ENCODE measurements at regions not wholly inside any gene's neighbourhood (a gene's known extent, or its start where the extent isn't known, plus 50 kb on each side); places are given as distances from the start of the nearest gene placed in this dataset.

DNA sequence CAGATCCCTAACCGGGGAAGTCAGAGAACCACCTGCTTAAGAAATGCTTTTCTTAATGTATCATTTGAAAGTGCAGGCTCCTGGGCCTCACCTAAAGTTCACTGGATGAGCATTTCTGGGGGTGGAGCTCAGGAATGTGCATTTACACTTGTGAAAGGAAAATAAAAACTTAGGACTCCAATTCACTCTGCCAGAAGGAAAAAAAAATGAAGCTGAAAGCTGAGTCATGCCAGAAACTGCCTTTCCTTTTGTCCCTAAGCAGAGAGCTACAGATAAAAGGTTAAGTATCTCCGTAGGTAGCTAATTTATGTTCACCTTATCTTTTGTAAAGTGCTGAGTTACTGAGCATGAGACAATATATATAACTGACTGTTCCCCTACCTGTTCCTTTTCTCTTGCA lies 229.5 kb upstream of the MEX3C start:
- CTCF ChIA-PET, result no interaction called here
- no peak for DNase-seq

DNA sequence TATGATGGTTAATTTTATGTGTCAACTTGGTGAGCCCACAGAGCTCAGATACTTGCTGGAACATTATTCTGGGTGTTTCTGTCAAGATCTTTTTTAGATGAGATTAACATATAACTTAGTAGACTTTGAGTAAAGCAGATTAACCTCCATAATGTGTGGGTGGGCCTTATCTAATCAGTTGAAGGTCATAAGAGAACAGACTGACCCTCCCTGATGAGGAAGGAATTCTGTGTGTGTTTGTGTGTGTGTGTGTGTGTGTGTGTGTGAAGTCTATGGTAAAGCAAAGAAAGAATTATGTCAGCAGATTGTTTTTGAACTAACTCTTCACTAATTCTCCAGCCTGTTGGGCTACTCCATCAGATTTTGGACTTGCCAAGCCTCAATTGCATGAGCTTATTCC lies 232.2 kb upstream of the MEX3C start:
- Mint-ChIP-seq H3K4me1 (peaks cover 5% of the 10 kb centered on the region), H3K9me3 (no peaks in the 10 kb centered on the region), H3K27ac (no peak overlapping the region), H3K36me3 (ENCODE audit: low read depth) (no peaks in the 10 kb centered on the region), H3K27me3 (peaks cover 13% of the 10 kb centered on the region), H3K4me3 (no peak overlapping the region)
- ChIA-PET POLR2A (no interaction called here), CTCF (no interaction called here)
- no peak for DNase-seq

More for the DNA sequence above, 229.5 kb upstream of the MEX3C start:
- no peaks in the 10 kb centered on the region for H3K36me3 Mint-ChIP-seq (ENCODE audit: low read depth)
- H3K9me3 Mint-ChIP-seq, result no peaks in the 10 kb centered on the region
- H3K27me3 Mint-ChIP-seq, result peaks cover 6% of the 10 kb centered on the region
- POLR2A ChIA-PET, result no interaction called here
- H3K4me3 Mint-ChIP-seq, result no peak overlapping the region
- H3K27ac Mint-ChIP-seq, result no peak overlapping the region
- peaks cover 5% of the 10 kb centered on the region for H3K4me1 Mint-ChIP-seq

DNA sequence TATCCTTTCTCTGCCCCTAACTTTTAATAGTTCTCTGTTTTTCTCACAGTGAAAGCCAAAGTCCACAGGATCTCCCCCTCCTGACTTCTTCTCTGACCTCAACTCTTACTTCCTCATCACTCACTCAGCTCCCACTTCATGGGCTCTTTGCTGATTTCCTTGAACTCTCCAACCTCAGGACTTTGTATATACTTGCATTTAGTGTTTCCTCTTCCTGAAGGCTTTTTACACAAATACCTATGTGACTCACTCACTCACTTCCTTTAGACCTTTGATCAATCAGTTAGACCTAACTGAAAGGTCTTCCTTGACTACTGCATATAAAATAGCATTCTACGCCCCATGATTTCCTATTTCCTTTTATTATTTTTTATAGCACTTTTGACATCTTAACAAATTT lies 233.1 kb upstream of the MEX3C start:
- Mint-ChIP-seq H3K27me3 (peaks cover 8% of the 10 kb centered on the region), H3K36me3 (ENCODE audit: low read depth) (no peaks in the 10 kb centered on the region), H3K4me3 (no peak overlapping the region), H3K9me3 (no peaks in the 10 kb centered on the region), H3K4me1 (peaks cover 5% of the 10 kb centered on the region), H3K27ac (no peak overlapping the region)
- no peak for DNase-seq
- ChIA-PET CTCF (no interaction called here), POLR2A (no interaction called here)

DNA sequence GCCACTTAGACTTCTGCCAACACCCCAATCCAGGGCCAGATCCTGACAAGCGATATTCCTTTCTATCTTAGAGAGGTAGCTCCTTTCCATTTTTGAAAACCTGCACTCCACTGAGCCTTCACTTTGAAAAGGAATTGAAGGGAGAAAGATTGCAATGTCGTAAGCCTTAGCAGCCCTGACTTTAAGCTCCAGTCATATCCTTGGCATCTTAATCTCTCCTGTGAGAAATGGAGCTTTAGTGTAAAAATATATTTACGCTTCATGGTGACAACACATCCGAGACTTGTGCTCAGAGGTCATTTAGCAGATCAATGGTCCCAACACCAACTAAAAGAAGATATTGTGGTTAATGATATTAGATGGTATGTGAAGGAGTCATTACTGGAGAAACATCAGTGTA lies 235.8 kb upstream of the MEX3C start:
- no peak overlapping the region for H3K4me3 Mint-ChIP-seq
- no peak overlapping the region for H3K27ac Mint-ChIP-seq
- no peaks in the 10 kb centered on the region for H3K9me3 Mint-ChIP-seq
- CTCF ChIA-PET, result no interaction called here
- no peaks in the 10 kb centered on the region for H3K36me3 Mint-ChIP-seq (ENCODE audit: low read depth)
- POLR2A ChIA-PET, result no interaction called here
- H3K27me3 Mint-ChIP-seq, result peaks cover 20% of the 10 kb centered on the region
- peaks cover 19% of the 10 kb centered on the region for H3K4me1 Mint-ChIP-seq
- no peak for DNase-seq

DNA sequence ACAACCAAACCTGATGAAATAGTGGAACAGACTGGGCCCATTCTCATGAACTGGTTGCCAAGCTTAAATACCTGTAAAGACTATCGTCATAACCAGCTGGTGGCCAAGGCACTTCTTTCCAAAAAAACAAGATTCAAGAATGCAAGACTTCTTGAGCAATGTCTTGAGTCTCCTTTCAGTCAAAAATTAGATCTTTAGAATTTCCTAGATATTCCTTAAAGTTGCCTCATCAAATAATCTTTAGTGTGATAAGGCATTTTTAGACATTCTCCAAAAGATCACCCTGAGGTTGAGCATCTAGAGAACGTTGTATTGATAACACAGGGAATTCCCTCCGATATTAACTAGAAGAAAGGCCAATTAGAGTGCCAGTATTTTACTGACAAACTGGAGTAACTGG lies 236.4 kb upstream of the MEX3C start:
- POLR2A ChIA-PET, result no interaction called here
- no peak for DNase-seq
- no peaks in the 10 kb centered on the region for H3K9me3 Mint-ChIP-seq
- no peaks in the 10 kb centered on the region for H3K36me3 Mint-ChIP-seq (ENCODE audit: low read depth)
- H3K27ac Mint-ChIP-seq, result no peak overlapping the region
- no peak overlapping the region for H3K4me3 Mint-ChIP-seq
- CTCF ChIA-PET, result no interaction called here
- H3K27me3 Mint-ChIP-seq, result peaks cover 22% of the 10 kb centered on the region
- H3K4me1 Mint-ChIP-seq, result peaks cover 25% of the 10 kb centered on the region

DNA sequence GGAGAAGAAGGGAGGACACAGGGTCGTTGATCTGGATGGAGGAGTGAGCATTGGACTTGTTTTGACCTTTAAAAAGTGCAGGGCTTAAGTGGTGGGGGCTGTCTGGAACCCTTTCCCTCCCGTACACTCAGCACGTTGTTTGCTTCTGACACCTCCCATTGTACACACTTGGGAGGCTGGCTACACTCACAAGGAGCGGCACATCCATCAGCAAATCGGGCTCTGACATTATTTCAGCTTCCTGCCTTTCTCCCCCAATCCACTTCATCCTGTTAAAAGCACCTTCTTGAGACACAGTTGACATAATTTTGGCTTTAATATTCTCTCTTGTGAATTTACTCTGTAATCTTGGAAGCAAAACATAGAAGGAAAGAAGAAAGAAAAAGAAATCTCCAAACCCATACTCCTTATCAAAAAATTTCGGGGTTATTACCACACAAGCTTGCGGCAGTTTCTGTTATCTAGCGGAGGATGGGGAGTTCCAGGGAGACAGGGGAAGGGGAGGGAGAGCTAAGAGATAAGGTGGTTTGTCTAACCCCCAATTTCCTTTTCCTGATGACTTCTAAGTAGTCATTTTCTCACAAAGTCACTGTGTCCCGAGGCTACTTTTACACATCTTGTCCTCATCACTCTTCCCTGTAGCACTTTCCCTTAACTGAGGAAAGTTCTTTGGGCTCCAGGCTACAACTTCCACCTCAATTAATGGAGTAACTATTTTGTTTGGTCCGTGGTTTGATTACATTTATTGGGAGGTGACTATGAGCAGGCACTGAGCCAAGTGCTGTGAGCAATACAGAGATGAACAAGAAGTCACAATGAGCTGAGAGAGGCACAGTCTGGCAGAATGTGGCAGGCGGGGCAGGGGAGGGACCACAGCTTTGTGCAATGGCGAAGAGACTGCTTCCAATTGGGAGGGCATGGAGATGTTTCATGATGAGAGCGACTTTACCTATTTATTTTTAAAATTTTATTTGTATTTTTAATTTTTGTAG lies 240.1 kb upstream of the MEX3C start:
- Mint-ChIP-seq H3K36me3 (ENCODE audit: low read depth) (no peaks in the 10 kb centered on the region), H3K9me3 (no peaks in the 10 kb centered on the region), H3K4me3 (no peak overlapping the region), H3K27me3 (peaks cover 38% of the 10 kb centered on the region), H3K27ac (no peak overlapping the region), H3K4me1 (peaks cover 24% of the 10 kb centered on the region)
- CTCF ChIA-PET, result interaction anchor here (0.8 kb wide), 1 partner anchor 159 kb away, joined by 4 read pairs; no protein-coding TSS in a partner anchor
- DNase-seq, result no peak
- POLR2A ChIA-PET, result no interaction called here

DNA sequence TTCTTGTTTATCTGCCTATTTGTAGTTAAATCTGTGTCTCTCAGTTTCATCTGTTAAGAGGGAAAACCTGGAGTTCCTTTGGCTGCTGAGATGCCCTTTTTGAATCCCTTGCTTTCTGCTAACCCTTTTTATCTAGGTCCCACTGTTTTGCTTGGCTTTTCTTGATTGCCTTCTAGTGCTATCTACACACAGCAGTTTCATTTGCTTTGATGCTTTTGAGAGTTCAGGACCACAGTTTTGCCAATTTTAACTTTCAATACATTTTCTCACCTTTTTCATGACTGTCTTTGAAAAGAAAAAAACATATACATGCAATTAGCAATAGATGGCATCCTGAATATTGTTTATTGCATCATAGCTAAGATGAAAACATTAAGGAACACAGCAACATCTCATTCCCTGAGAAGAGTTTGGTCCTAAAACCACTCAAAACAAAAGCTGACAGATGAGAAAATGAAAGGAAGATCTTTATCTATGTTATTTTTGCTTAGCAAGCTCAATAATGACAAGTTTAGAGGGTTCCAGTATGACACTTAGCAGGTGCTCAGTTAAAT lies 241.4 kb upstream of the MEX3C start:
- peaks cover 47% of the 10 kb centered on the region for H3K27me3 Mint-ChIP-seq
- ChIA-PET POLR2A (no interaction called here), CTCF (no interaction called here)
- DNase-seq, result no peak
- no peak overlapping the region for H3K27ac Mint-ChIP-seq
- H3K4me1 Mint-ChIP-seq, result peaks cover 24% of the 10 kb centered on the region
- no peak overlapping the region for H3K4me3 Mint-ChIP-seq
- H3K9me3 Mint-ChIP-seq, result no peaks in the 10 kb centered on the region
- H3K36me3 Mint-ChIP-seq (ENCODE audit: low read depth), result no peaks in the 10 kb centered on the region

DNA sequence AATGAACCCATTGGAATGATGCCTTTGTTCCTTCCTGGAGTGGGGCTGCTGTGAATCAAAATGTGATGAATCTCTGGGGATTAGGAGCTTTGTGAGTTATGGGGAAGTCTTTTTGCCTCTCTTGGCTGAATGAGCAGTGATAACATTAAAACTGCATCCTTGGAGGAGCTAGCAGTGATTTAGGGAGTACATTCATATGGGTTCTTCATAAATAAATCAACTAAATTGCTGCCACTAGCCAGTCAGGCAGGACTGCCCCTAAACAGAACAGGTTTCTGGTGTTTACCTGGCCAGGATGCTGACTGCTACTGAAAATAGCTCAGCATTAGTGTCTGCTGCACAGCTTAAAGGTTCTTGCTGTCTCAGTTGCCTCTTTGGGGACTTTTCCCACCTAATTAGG lies 244.5 kb upstream of the MEX3C start:
- H3K36me3 Mint-ChIP-seq (ENCODE audit: low read depth), result no peaks in the 10 kb centered on the region
- ChIA-PET CTCF (no interaction called here), POLR2A (no interaction called here)
- no peak overlapping the region for H3K27ac Mint-ChIP-seq
- H3K4me3 Mint-ChIP-seq, result no peak overlapping the region
- peaks cover 44% of the 10 kb centered on the region for H3K27me3 Mint-ChIP-seq
- H3K4me1 Mint-ChIP-seq, result peaks cover 20% of the 10 kb centered on the region
- H3K9me3 Mint-ChIP-seq, result no peaks in the 10 kb centered on the region
- DNase-seq, result no peak

DNA sequence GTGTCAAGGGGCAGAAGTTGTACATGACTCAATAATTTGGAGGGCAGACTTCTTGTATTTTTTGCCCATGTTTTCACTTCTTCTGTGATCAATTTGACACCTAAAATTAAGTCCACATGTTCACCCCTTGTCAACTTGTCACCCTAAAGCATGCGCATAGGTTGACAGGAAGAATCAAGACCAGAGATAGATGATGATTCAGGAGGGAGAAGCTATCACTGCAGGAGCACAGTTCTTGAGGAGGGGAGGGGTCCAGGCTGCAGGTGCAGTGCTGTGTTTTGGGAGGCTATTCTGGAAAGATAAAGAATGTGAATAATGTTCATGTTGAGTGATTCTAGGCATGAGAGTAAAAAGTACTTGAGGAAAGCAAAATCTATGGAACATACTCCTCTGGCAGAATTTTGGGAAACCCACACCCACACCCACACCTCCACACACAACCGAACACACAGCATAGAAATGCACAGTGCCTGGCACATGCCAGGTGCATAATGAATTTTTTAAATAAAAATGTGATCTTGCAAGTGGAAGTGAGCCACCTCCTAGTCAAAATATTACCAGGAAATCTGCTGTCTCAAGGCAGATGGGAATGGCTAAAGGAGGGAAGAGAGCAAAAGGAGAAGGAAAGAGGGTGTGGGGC lies 249.2 kb upstream of the MEX3C start:
- no peak overlapping the region for H3K4me3 Mint-ChIP-seq
- H3K27me3 Mint-ChIP-seq, result peaks cover 22% of the 10 kb centered on the region
- H3K27ac Mint-ChIP-seq, result no peak overlapping the region
- H3K9me3 Mint-ChIP-seq, result no peaks in the 10 kb centered on the region
- no peaks in the 10 kb centered on the region for H3K4me1 Mint-ChIP-seq
- H3K36me3 Mint-ChIP-seq (ENCODE audit: low read depth), result no peaks in the 10 kb centered on the region
- ChIA-PET POLR2A (no interaction called here), CTCF (no interaction called here)
- no peak for DNase-seq

DNA sequence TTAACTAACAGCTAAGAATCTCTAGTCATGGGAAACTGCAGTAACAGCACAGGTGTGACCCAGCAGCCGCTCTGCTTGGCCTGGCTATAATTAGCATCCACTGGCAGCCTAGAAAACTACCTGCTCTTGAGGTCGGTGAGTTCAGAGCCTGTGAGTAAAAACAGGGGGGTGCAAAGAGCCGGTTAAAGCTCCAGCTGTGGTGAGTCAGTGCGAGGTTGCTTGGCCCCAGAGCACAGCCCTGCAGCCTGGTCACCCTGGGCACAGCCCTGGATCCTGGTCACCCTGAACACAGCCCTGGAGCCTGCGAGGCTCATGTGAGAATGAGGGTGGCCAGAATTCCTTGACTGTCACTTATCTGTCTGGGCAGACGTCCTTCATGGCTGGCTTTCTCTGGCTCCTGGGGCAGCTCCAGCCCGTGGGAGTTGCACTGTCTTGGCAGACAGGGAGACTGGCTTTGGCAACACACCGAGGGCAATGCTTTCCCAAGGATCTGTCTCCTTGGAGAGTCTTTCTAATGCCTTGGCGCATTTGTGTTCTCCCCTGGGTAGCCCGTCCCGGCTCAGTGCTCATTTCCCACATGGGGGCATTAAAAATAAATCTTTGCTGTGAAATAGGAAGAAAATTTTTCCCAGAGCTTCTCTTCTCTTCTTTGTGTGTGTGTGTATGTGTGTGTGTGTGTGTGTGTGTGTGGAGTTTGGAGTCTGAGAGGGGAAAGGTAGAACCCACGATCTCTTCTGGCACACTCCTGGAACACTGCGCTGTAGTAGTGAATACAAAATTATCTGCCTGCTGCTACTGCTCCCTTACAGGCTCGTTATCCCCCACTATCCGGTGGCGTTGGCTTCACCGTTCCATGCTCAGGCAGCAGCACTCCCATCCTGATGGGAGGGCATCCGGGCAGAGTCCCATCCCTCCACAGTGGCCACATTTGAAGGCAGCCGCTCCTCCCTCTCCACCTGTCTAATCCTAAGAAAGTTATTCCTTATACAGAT lies 250.2 kb upstream of the MEX3C start:
- POLR2A ChIA-PET, result no interaction called here

DNA sequence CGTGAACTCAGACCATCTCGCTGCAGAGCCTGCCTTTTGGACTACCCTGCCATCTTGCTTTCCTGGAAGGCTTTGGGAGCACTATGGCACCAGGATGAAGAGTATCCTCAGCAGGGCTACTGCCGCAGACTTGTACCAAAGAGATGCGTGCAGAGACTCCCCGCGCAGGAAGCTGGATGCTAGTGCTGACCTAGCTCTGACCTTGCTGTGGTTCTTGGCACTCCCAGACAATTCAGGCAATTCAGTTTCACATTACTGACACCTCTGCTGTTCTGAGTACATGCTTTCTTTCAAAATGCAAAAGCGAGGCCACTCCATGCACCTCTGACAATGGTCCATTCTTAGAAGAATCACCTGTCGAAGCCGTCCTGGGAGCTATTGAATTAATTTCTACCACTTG lies 251.5 kb upstream of the MEX3C start:
- CTCF ChIA-PET, result no interaction called here
- H3K4me1 Mint-ChIP-seq, result no peaks in the 10 kb centered on the region
- POLR2A ChIA-PET, result no interaction called here

More for the DNA sequence above, 250.2 kb upstream of the MEX3C start:
- no peaks in the 10 kb centered on the region for H3K36me3 Mint-ChIP-seq (ENCODE audit: low read depth)
- no peaks in the 10 kb centered on the region for H3K4me1 Mint-ChIP-seq
- peaks cover 18% of the 10 kb centered on the region for H3K27me3 Mint-ChIP-seq
- CTCF ChIA-PET, result no interaction called here
- no peak overlapping the region for H3K27ac Mint-ChIP-seq
- DNase-seq, result no peak
- no peak overlapping the region for H3K4me3 Mint-ChIP-seq
- no peaks in the 10 kb centered on the region for H3K9me3 Mint-ChIP-seq

DNA sequence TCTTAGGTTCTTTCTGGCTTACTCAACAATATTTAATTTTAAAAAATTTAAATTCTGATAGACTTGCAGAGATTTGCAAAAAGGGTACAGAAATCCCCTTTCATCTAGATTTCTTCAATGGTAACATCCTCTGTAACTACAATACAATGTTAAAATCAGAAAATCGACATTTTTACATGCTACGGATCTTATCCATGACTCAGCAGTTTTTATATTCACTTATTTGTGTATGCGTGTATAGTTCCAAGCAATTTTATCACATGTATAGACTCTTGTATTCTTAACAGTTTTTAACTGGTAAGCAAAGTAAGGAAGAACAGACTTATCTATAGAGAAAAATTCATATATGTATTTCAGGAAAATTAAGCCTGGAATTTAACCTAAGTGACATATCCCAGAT lies 256.1 kb upstream of the MEX3C start:
- Mint-ChIP-seq H3K36me3 (ENCODE audit: low read depth) (no peaks in the 10 kb centered on the region), H3K27ac (no peak overlapping the region), H3K9me3 (no peaks in the 10 kb centered on the region), H3K27me3 (peaks cover 5% of the 10 kb centered on the region), H3K4me3 (no peak overlapping the region), H3K4me1 (no peaks in the 10 kb centered on the region)
- CTCF ChIA-PET, result no interaction called here
- no peak for DNase-seq
- POLR2A ChIA-PET, result no interaction called here

More for the DNA sequence above, 251.5 kb upstream of the MEX3C start:
- no peaks in the 10 kb centered on the region for H3K9me3 Mint-ChIP-seq
- peaks cover 8% of the 10 kb centered on the region for H3K27me3 Mint-ChIP-seq
- DNase-seq, result no peak
- no peak overlapping the region for H3K4me3 Mint-ChIP-seq
- no peak overlapping the region for H3K27ac Mint-ChIP-seq
- no peaks in the 10 kb centered on the region for H3K36me3 Mint-ChIP-seq (ENCODE audit: low read depth)

DNA sequence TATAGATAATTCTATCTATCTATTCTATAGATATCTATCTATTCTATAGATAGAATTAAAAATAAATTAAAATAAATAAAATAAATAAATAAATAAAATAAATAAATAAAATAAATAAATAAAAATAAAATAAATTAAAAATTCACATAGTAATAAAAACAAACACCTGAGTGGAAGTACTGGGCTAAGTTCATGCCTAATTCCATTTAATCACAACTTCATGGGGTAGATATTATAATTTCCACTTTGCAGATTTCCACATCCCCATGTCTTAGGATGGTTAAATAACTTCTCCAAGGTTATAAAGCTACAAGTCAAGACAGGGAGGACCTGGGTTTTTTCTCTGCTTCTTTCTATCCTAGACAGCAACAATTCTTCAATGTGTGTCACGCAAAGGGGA lies 261.4 kb upstream of the MEX3C start:
- no peak overlapping the region for H3K4me3 Mint-ChIP-seq
- POLR2A ChIA-PET, result no interaction called here
- H3K9me3 Mint-ChIP-seq, result no peaks in the 10 kb centered on the region
- CTCF ChIA-PET, result no interaction called here
- no peak overlapping the region for H3K27ac Mint-ChIP-seq
- peaks cover 12% of the 10 kb centered on the region for H3K27me3 Mint-ChIP-seq
- no peaks in the 10 kb centered on the region for H3K36me3 Mint-ChIP-seq (ENCODE audit: low read depth)
- no peaks in the 10 kb centered on the region for H3K4me1 Mint-ChIP-seq
- DNase-seq, result no peak

Measured in activated CD4-positive, alpha-beta memory T cell treated with anti-CD3 and anti-CD28 coated beads, Interleukin-2, amount 10 ng/mL, durations not matched to agents 7 days and 5 days (primary cell).